HG03457 (cell line): ENCODE measurements at regions not wholly inside any gene's neighbourhood (a gene's known extent, or its start where the extent isn't known, plus 50 kb on each side); places are given as distances from the start of the nearest gene placed in this dataset.

Experiments
- ATAC-seq: cut with Tn5 transposase; IDR thresholded peaks from one replicate; pipeline ENCODE4 v1.9.1; 2021; ENCODE audit warnings: moderate number of reproducible peaks; ENCODE audit not compliant: unreplicated experiment

DNA sequence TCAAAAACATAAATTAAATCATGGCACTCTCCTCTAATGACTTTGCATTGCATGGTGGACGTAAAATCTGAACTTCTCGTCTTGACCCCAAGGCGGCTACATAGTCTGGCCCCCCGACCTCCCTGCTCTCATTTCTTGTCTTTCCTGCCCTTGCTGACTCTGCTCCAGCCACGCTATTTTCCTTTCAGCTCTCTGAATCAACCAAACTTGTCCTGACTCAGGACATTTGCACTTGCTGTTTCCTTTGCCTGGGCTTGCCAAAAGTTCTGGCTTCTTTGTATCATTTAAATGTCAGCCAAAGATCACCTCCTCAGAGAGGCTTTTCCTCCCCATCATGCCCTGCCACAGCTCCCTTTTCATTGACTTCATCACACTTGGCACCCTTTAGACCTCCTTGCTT is 107.7 kb upstream of the NFE2L3 start:
- ATAC-seq = no peak

DNA sequence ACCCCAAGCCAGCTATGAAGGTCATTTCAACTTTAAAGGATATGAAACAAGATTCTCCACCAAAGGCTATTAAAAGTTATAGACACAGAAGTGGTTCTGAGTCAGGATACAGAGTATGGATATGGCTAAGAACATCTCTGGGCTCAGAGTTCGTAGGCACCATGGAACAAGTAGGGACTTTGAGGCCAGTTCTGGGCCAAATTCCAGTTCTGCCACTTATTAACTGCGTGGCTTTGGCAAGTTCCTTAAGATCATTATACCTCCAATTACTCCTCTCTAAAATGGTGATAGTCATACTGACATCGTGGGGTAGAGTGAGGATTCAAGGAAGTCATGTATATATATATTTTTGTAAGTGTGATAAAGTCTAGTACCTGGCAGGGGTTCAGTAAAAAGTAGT is 105.8 kb upstream of the NFE2L3 start:
- ATAC-seq = no peak

DNA sequence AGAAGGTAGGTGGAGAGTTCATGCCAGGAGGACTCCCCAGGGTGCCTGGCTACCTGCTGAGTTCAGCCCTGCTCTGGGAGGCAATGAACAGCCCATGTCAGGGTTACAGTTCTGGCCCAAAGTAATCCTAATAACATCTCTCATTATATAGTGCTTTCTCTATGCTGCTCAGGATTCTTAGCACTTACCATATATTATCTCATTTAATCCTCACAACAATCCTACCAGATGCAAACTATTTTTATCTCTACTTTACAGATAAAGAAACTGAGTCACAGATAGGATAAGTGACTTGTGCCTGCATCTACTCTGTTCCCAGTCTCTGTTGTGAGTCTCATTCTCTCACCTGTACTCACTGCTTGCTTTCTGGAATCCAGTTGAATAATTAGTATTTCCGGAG is 105.1 kb upstream of the NFE2L3 start:
- no peak for ATAC-seq

DNA sequence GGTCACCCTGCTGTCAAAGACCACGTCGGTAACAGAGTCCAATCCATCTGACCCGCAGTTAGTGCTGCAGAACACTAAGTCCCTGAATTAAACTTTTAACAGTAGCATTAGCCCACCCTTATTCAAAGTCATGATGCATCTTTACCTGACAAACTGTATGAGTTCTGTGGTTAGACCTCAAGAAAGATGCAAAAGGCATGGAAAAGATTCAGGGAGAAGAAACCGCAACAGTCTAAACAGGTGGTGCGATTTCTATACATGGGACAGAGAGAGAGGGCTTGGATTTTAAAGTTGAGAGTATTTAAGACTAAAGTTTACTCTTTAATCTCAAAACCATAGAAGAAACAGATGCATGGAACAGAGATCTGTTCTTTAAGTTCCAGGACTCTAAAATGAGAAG is 103.3 kb upstream of the NFE2L3 start:
- ATAC-seq = no peak

DNA sequence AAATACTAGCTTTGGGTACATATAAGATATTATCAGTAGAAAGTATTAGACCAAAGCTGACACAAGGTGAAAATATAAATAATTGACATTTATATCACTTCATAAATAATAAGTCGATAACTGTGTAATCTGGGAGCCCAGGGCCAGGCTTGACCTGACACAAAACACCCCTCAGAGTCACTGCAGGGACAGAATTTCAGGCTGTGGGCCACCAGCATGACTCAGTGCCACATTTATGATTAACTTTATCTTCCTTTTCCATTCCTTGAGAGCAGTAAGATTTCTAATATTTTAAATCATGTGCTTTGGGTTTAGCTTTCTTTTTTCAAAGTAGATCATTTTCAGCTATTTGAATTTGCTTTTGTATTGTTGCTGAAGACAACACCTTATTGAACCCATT is 102.9 kb upstream of the NFE2L3 start:
- no peak for ATAC-seq

DNA sequence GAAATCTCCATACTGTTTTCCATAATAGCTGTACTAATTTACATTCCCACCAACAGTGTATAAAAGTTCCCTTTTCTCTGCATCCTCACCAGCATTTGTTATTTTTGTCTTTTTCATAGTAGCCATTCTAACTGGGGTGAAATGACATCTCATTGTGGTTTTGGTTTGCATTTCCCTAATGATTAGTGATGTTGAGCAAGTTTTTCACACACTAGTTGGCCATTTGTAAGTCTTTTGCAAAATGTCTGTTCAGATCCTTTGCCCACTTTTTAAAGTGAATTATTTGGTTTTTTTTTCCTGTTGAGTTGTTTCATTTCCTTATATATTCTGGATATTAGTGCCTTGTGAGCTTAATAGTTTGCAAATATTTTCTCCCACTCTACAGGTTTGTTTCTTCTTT is 101.0 kb upstream of the NFE2L3 start:
- no peak for ATAC-seq

DNA sequence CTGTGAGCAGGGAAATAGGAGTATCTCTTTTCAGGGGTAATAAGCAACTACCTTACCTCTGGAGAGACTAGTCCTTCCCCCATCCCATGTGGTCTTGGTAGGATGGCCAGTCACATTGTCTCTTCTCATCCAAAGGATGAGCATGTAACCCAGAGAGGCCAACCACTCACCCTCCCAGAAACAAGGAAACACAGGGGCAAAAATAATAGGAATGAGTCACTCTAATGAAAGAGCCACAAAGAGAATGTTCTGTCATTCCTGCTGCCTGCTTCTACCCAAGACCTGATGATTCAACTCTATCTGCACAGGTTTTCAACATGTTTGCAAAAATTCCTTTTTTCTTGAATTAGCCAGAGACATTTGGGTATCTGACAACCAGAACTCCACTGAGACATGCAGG is 99.3 kb upstream of the NFE2L3 start:
- no peak for ATAC-seq

DNA sequence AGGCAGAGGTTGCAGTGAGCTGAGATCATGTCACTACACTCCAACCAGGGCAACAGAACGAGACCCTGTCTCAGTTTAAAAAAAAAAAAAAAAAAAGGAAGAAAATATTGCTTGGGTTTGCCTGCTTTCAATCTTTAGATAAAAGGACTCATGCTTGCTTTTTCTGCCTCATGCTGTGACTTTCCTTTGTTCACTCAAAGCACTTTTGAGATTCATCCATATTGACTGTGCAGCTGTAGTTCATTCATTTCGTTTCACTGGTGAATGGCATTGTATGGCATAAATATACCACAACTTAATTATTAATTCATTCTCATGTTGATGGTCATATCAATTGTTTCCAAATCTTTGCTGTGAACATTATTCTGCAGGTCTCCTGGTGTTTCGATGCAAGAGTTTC is 97.6 kb upstream of the NFE2L3 start:
- no peak for ATAC-seq

DNA sequence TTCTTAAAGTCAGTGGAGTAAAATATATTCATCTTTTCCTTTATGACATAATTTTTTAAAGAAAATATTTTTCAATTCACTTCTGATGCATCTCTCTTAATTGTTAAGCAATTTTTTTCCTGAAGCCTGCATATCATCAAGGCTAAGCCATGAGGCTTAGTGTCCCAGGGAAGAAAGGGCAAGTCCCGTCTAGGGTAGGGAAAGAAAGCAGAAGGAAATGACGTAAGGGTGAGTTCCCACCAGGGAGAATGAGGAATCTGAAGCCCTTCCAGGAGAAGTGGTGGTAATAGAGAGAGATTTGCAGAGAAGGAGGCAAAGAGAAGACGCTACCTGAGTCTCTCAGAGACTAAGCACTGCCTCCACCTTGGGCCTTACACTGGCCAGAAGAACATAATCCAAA is 96.8 kb upstream of the NFE2L3 start:
- ATAC-seq = no peak

DNA sequence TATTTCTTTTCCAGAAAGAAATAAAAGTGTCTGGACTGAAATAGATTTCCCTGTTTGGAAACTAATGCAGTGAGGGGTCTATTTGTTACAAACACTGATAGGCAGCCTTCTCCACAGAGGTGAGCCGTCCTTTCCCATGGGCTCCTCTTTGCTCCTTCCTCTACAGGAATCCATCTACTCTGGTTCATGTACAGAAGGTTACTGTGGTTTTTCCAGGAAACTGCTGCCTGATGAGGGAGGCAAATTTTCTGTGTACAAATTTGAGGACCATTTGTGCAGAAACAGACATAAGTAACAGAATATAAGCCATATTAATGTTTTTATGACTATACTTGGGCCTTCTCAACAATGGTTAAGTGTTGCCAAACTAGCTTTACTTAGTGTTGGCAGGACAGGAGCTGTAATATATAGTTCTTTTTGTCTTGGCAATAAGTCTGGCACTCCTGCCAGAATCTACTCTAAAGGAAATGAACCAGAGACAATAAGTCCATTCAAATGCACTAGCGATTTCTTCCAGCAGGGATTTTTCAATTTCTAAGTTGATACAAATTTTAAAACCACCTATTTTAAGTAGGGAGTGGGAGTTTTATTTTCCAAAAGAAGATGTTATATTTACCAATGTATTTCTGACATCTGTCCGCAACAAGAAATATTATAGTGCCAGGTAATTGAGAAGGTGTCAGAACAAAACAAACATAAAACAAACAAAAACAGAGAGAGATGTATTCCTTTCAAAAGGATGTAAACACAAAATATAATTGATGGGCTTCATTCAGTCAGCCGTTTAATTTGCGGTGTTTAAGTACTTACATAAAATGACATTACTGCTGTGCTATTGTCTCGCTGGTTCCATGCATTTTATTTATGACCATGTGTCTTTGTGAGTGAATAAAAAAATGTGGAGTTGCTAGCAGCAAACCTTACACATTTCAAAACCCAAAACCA is 91.0 kb upstream of the NFE2L3 start:
- ATAC-seq = no peak

DNA sequence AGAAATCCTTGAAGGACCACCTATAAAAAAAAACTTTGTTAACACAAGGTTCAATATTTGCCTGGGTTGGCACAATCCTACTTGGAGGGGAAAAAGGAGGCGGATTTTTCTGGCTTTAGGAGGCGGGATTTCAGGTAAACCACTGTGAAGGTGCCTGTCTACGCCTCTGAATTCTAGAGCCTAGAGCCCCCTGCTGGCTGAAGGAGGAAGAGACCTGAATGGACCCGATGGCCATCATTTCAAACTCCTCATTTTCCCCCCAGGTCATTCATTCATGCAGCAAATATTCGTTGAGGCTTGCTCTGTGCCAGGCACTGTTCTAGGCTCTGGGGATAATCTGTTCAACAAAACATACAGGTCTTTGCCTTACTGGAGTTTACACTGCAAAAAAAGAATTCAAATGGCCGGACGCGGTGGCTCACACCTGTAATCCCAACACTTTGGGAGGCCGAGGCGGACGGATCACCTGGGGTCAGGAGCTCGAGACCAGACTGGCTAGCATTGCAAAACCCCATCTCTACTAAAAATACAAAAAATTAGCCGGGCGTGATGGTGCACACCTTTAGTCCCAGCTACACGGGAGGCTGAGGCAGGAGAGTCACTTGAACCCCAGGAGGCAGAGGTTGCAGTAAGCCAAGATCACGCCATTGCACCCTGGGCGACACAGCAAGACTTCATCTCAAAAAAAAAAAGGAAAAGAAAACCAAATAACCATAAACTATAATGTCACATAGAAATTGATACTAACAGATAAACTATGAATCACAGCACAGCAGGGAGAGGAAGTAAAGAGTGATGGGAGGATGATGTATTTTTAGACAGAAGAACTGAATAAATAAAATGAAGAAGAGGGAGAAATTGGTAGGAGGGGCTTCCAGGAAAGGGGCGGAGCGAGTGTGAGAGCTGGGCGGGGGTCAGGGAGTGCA is 90.1 kb upstream of the NFE2L3 start:
- no peak for ATAC-seq

DNA sequence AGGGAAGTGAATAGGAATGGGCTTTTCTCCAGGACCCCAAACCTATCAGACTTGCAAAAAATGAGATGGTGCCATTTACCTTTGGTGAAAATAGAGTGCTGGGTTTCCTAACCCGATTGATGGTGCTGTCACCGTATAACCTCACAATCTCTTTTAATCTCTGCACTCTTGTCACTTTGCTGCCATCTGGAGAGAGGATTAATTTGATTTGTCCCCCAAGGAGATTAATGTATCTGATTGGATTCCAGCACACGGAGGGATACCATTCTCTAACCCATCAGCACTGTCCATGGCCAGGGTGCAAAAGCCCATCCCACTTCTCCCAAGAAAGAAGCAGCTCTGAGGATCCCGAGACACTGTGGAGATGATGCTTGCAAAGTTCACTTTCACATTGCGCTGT is 86.3 kb upstream of the NFE2L3 start:
- no peak for ATAC-seq

DNA sequence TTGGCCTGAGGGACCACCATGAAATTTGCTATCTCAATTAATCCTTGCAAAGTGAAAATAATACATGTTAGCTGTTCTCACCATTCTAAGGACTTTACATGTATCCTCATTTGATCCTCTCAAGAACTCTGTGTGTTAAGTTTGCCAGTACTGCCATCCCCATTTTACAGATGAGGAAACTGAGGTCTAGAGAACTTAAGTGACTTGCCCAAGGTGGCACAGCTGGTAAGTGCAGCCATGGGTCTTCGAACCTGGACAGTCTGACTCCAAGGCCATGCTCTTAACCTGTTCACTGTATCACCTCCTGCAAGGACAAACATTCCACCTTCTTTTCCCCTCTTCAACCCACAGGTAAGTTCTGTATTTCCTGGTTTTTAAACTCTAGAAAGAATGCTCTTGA is 85.3 kb upstream of the NFE2L3 start:
- ATAC-seq = no peak

DNA sequence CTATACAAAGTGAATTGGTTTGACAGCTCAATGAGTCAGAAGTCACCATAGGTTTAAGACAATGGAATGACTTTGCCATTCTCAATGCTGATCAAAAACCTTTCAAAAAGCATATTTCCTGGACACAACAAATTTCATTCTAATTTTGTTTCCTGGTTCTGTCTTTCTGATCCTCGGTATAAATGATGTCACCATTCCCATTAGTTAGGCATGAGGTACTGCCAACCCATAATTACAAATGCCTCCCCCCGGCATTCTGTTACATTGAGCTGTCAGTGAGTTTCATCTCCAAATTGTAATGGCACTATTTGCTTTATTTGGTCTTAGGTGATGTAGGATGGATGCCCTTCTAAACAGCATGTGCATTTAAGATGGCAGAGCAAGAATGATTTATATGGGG is 81.7 kb upstream of the NFE2L3 start:
- no peak for ATAC-seq

DNA sequence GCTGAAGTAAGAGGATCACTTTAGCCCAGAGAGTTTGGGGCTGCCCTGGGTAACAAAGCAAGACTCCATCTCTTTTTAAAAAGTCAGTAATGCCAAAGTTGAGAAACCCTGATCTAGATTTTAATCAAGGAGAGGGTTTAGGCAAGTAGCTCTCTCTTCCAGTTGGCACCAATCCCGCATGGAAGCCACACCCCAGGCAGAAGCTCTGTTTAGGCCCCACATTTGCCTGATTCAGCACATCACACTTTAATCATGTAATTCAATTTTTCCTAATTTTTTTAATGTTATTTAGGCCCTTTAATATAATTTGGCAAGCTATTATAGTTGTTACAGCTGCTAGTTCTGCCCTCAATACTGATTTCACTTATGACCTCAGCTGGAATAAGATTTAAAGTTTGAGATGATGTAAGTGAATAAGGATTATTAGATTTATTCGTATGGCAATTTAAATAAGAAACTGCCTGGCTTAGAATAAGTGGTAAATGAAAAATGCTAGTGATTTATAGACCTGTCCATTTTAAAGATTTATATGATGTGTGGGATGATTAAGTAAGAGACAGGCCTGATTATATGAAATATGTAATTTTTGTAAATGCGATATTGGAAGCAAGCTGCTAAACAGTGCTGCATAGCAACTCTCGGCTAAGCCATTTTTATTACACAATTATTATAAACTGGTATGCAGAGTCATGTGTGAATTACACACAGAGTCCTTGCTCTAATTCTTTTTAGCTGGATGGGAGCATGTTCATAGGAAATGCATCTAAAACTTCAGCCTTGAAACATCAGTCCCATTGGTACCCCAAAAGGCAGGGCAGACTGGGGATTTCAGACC is 80.2 kb upstream of the NFE2L3 start:
- no peak for ATAC-seq

DNA sequence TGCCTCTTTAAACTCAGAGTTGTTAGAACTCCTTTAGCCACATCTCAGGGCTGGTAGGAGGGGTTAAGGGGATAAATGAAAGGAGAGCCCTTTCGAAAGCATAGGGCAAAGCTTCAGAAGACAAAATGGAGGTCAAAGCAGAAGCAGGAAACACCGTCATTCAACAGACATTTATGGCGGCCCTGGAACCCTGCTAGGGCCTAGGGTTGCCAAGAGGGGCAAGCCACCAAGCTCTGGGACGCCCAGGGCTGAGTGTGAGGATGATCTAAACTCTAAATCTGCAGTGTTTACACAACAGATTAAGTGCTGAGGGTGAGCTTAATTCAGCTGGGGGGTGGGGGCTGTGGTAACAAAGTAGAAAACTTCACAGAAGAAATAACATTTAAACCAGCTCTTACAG is 79.0 kb upstream of the NFE2L3 start:
- ATAC-seq = no peak

DNA sequence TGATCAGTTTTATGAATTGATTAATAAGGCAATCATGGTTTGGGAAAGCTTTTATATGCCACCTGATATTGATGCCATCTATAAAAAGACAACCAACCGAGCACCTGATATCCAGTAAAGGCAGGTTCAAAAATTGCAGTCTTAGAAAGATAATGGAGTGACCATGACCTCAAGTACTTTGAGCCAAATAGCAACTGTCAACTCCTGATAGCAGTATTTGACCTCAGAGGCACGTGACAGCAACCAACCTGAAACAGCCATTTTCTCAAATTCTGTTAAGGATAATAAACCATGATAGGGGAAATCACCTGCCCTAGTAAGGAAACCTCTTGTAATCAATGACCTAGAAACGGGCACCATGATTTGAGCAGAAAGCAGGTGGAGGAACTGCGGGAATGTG is 77.1 kb upstream of the NFE2L3 start:
- no peak for ATAC-seq

DNA sequence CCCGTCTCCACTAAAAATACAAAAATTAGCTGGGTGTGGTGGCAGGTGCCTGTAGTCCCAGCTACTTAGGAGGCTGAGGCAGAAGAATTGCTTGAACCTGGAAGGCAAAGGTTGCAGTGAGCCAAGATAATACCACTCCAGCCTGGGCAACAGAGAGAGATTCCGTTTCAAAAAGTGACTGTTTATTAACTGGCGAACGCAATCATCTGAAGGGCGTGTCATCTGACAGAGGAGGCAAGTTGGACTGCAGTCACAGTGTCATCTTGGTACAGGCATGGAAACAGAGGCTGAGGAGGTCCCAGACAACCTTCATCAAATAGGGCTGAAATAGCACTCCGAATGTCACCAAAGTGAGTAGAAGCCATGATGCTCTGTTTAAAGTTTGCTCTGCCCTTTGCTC is 75.3 kb upstream of the NFE2L3 start:
- ATAC-seq = no peak

DNA sequence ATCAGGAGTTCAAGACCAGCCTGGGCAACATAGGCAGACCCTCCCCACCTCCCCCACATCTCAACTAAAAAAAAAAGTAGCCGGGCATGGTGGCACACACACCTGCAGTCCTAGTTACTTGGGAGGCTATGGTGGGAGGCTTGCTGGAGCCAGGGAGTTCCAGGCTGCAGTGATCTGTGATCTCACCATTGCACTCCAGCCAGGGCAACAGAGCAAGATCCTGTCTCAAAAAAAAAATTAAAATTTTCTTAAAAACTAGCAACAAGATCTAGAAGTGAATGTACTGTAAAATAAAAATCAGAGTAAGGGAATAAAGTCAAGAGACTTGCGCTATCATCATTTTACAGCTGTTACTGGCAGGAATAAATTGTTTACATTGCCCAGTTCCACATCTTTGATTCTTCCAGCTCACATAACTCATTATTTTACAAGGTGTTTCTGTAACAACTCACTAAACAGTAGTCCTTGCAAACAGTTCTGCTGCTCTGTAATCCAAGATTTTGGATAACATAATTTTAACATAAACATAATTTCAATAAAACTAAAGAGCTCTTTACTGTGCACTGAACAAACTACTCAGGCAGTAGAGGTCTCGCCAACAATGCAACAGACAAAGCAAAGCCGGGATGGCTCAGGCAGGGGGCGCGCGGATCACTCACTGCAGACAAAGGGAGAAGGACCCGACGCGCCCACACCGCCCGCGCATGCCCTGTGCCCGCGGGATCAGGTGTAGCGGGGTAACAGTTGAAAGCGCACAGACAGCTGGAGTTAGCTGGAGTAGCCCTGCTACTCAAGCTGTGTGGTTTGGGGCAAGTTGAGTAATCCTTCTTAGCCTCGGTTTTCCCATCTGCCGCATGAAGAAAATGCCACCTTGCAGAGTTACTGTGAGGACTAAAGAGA is 73.3 kb upstream of the NFE2L3 start:
- no peak for ATAC-seq

DNA sequence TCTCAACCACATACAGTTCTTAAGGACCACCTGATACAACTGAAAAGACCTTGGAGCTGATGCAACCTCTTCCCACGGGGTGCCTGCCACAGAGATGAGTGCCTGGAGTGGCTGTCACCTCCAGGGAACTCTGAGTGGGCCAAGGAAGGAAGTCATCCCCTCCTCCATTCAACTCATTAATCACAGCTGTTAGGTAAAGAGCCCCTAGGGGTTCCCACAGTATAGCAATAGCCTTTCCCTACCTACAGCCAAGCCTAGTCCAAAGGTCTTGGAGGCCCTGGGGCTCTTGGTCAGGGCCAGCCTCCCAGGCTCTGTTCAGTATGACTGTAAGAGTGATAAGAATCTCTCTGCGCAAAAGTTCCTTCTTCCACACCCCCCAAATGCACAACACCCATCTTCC is 70.4 kb upstream of the NFE2L3 start:
- ATAC-seq = no peak
